WTC11 (cell line): ENCODE measurements at regions not wholly inside any gene's neighbourhood (a gene's known extent, or its start where the extent isn't known, plus 50 kb on each side); places are given as distances from the start of the nearest gene placed in this dataset.

Source experiments
- CBFB ChIP-seq: sonication (generic); formaldehyde crosslinking; IDR thresholded peaks from 2 replicates; pipeline ENCODE4 v1.8.1; 2022; ENCODE audit warnings: mild to moderate bottlenecking, low read depth, missing genetic modification reagents
- ELF4 ChIP-seq: sonication (generic); formaldehyde crosslinking; IDR thresholded peaks from 2 replicates; pipeline ENCODE4 v1.8.1; 2022; ENCODE audit warnings: low read depth, mild to moderate bottlenecking, moderate library complexity, missing genetic modification reagents
- TCF7 ChIP-seq: sonication (generic); formaldehyde crosslinking; IDR thresholded peaks from 2 replicates; pipeline ENCODE4 v1.8.0; 2022; ENCODE audit warnings: mild to moderate bottlenecking, low read depth, missing genetic modification reagents, moderate library complexity
- TP53 ChIP-seq: sonication (generic); formaldehyde crosslinking; IDR thresholded peaks from 2 replicates; pipeline ENCODE4 v1.8.1; 2023; ENCODE audit warnings: mild to moderate bottlenecking, missing genetic modification reagents
- ZBTB21 ChIP-seq: sonication (generic); formaldehyde crosslinking; IDR thresholded peaks from 2 replicates; pipeline ENCODE4 v1.8.1; 2023; ENCODE audit warnings: mild to moderate bottlenecking, missing genetic modification reagents, borderline replicate concordance
- ZNF138 ChIP-seq: sonication (generic); formaldehyde crosslinking; conservative IDR thresholded peaks from 2 replicates; pipeline ENCODE4 v1.8.1; 2022; ENCODE audit warnings: mild to moderate bottlenecking, moderate library complexity, missing genetic modification reagents
- TF ChIP-seq, protein P1 (sequence below): fragments of 200-600 bp; IDR thresholded peaks from 2 replicates; pipeline ENCODE4 v1.8.0; 2022; ENCODE audit warnings: antibody characterized with exemption
- TF ChIP-seq, protein P2 (sequence below): sonication (generic); formaldehyde crosslinking; IDR thresholded peaks from 2 replicates; pipeline ENCODE4 v1.8.1; 2023; ENCODE audit warnings: mild to moderate bottlenecking, missing genetic modification reagents, moderate library complexity
- TF ChIP-seq, protein P3 (sequence below): sonication (generic); formaldehyde crosslinking; IDR thresholded peaks from 2 replicates; pipeline ENCODE4 v1.8.1; 2023; ENCODE audit warnings: mild to moderate bottlenecking, missing genetic modification reagents, borderline replicate concordance
- TF ChIP-seq, protein P4 (sequence below): sonication (generic); formaldehyde crosslinking; IDR thresholded peaks from 2 replicates; pipeline ENCODE4 v1.8.1; 2022; ENCODE audit warnings: low read depth, mild to moderate bottlenecking, moderate library complexity, missing genetic modification reagents, borderline replicate concordance

DNA sequence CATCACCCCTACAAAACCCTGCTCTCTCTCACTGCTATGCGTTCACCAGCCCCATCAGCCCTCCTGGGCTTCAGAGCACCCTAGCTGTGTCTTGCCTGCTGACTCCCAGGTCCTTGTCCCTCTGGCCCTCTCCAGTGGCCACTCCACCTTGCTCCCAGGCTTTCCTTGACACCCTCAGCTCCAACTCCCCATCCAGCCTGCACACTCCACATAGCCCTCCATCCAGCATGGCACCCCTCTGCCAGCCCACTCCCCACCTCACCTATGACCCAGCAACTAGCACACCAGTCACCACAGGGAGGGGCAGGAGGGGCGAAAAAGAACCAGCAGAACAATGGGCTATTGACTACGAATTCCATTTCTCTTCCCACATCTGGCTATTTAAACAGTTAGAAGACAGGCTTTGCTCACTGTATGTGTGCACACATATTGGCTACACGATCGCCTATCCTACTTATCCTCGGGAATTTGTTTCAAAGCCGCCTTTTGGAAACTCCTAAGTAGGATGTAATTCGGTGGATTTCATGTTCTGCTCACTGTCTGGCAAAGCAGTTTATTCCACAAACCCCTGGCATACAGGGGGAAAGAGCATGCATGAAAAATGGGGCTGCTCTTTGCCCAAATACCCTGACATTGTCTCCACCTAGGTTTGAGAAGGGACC, 195.3 kb downstream of the SMAD2 start:
- TF ChIP-seq, protein P1, sequence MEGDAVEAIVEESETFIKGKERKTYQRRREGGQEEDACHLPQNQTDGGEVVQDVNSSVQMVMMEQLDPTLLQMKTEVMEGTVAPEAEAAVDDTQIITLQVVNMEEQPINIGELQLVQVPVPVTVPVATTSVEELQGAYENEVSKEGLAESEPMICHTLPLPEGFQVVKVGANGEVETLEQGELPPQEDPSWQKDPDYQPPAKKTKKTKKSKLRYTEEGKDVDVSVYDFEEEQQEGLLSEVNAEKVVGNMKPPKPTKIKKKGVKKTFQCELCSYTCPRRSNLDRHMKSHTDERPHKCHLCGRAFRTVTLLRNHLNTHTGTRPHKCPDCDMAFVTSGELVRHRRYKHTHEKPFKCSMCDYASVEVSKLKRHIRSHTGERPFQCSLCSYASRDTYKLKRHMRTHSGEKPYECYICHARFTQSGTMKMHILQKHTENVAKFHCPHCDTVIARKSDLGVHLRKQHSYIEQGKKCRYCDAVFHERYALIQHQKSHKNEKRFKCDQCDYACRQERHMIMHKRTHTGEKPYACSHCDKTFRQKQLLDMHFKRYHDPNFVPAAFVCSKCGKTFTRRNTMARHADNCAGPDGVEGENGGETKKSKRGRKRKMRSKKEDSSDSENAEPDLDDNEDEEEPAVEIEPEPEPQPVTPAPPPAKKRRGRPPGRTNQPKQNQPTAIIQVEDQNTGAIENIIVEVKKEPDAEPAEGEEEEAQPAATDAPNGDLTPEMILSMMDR: no peak
- no peak for TF ChIP-seq ZBTB21
- TF ChIP-seq, protein P2, sequence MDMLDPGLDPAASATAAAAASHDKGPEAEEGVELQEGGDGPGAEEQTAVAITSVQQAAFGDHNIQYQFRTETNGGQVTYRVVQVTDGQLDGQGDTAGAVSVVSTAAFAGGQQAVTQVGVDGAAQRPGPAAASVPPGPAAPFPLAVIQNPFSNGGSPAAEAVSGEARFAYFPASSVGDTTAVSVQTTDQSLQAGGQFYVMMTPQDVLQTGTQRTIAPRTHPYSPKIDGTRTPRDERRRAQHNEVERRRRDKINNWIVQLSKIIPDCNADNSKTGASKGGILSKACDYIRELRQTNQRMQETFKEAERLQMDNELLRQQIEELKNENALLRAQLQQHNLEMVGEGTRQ (CRISPR knock-in tag): no peak
- TF ChIP-seq, protein P3, sequence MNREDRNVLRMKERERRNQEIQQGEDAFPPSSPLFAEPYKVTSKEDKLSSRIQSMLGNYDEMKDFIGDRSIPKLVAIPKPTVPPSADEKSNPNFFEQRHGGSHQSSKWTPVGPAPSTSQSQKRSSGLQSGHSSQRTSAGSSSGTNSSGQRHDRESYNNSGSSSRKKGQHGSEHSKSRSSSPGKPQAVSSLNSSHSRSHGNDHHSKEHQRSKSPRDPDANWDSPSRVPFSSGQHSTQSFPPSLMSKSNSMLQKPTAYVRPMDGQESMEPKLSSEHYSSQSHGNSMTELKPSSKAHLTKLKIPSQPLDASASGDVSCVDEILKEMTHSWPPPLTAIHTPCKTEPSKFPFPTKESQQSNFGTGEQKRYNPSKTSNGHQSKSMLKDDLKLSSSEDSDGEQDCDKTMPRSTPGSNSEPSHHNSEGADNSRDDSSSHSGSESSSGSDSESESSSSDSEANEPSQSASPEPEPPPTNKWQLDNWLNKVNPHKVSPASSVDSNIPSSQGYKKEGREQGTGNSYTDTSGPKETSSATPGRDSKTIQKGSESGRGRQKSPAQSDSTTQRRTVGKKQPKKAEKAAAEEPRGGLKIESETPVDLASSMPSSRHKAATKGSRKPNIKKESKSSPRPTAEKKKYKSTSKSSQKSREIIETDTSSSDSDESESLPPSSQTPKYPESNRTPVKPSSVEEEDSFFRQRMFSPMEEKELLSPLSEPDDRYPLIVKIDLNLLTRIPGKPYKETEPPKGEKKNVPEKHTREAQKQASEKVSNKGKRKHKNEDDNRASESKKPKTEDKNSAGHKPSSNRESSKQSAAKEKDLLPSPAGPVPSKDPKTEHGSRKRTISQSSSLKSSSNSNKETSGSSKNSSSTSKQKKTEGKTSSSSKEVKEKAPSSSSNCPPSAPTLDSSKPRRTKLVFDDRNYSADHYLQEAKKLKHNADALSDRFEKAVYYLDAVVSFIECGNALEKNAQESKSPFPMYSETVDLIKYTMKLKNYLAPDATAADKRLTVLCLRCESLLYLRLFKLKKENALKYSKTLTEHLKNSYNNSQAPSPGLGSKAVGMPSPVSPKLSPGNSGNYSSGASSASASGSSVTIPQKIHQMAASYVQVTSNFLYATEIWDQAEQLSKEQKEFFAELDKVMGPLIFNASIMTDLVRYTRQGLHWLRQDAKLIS (CRISPR knock-in tag): no peak
- TF ChIP-seq ZNF138: no peak
- no peak for TF ChIP-seq ELF4
- TF ChIP-seq CBFB: no peak
- TF ChIP-seq, protein P4, sequence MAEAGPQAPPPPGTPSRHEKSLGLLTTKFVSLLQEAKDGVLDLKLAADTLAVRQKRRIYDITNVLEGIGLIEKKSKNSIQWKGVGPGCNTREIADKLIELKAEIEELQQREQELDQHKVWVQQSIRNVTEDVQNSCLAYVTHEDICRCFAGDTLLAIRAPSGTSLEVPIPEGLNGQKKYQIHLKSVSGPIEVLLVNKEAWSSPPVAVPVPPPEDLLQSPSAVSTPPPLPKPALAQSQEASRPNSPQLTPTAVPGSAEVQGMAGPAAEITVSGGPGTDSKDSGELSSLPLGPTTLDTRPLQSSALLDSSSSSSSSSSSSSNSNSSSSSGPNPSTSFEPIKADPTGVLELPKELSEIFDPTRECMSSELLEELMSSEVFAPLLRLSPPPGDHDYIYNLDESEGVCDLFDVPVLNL (CRISPR knock-in tag): no peak
- no peak for TF ChIP-seq TP53 (CRISPR knock-in tag)
- TF ChIP-seq TCF7: no peak
